Sigmoid colon (tissue), 6 donors: ENCODE measurements at regions not wholly inside any gene's neighbourhood (a gene's known extent, or its start where the extent isn't known, plus 50 kb on each side); places are given as distances from the start of the nearest gene placed in this dataset.

ENCODE experiments used
- DNase-seq: peaks from one replicate; pipeline ENCODE4 v3.0.0-alpha.2; 2019
- H3K27ac ChIP-seq, 4 donors: fragments of 200-600 bp; sonication (generic); one replicate each; pipeline ENCODE4 v1.5.1; 2016 to 2019; ENCODE audit warnings: mild to moderate bottlenecking in 1 of 4
- H3K27me3 ChIP-seq, 3 donors: fragments of 200-600 bp; sonication (generic); one replicate each; pipeline ENCODE4 v1.5.1; 2019; ENCODE audit warnings: mild to moderate bottlenecking in 1 of 3
- H3K36me3 ChIP-seq, 4 donors: fragments of 200-600 bp; sonication (generic); one replicate each; pipeline ENCODE4 v1.5.1; 2016 to 2019
- H3K4me1 ChIP-seq, 4 donors: fragments of 200-600 bp; sonication (generic); one replicate each; pipeline ENCODE4 v1.5.1; 2017 to 2019
- H3K4me3 ChIP-seq, 4 donors: fragments of 200-600 bp; sonication (generic); one replicate each; pipeline ENCODE4 v1.5.1; 2017 to 2019; ENCODE audit warnings: mild to moderate bottlenecking in 2 of 4, moderate library complexity in 1 of 4
- H3K9me3 ChIP-seq, 4 donors: fragments of 200-600 bp in 3 of 4; sonication (generic) in 3 of 4; one replicate each; pipeline versions ENCODE4 v1.5.1 to v1.6.1; 2013 to 2019
- EP300 ChIP-seq, 4 donors: sonication (generic); formaldehyde crosslinking; IDR thresholded peaks; one replicate each; pipeline ENCODE4 v1.6.1; 2017; ENCODE audit warnings: antibody characterized with exemption in 4 of 4
- POLR2A ChIP-seq, 2 donors: fragments of 450-650 bp; IDR thresholded peaks; one replicate each; pipeline ENCODE4 v1.6.1; 2016; ENCODE audit warnings: antibody characterized with exemption in 2 of 2, mild to moderate bottlenecking in 2 of 2, moderate library complexity in 2 of 2
- POLR2AphosphoS5 ChIP-seq, 4 donors: sonication (generic); formaldehyde crosslinking; IDR thresholded peaks; one replicate each; pipeline ENCODE4 v1.6.1; 2017; ENCODE audit warnings: antibody characterized with exemption in 4 of 4
- WGBS, 2 donors: extraction: QIAGEN DNeasy Blood & Tissue Kit; methylation state at CpG; one replicate each; pipeline ENCODE4 v1.1.7; 2013; 5-methylcytosine and 5-hydroxymethylcytosine counted together
- intact Hi-C: fragments of 100-400 bp; cut with DNase I; formaldehyde crosslinking; loops from one replicate; pipeline ENCODE4 v1.15.1; 2023
- TF ChIP-seq, protein P1 (sequence below), 4 experiments: fragments of 450-650 bp in 3 of 4; fragments of 200-600 bp in 1 of 4; IDR thresholded peaks; one replicate each; pipeline ENCODE4 v1.5.1; 2016 to 2019; ENCODE audit warnings: antibody characterized with exemption in 4 of 4, mild to moderate bottlenecking in 3 of 4, moderate library complexity in 2 of 4
- donor health status: healthy with polysubstance abuse.
- donor health status: healthy.

DNA sequence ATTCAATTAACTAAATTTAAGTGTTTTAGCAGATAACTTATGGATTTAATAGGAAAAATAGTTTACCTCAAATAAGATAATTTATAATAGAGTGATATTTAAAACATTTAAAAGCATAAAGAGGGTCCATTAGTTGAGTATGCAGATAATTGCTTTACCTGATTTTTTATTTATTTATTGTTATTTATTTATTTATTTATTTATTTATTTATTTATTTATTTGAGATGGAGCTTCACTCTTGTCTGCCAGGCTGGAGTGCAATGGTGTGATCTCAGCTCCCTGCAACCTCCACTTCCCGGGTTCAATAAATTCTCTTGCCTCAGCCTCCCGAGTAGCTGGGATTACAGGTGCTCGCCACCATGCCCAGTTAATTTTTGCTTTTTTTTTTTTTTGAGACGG, 982.9 kb downstream of the TFAP2A start:
- no peak for DNase-seq
- intact Hi-C loops = no loop called here
- WGBS, 2 donors = 93 to 96% methylated on average over 4 of the region's 4 CpGs

DNA sequence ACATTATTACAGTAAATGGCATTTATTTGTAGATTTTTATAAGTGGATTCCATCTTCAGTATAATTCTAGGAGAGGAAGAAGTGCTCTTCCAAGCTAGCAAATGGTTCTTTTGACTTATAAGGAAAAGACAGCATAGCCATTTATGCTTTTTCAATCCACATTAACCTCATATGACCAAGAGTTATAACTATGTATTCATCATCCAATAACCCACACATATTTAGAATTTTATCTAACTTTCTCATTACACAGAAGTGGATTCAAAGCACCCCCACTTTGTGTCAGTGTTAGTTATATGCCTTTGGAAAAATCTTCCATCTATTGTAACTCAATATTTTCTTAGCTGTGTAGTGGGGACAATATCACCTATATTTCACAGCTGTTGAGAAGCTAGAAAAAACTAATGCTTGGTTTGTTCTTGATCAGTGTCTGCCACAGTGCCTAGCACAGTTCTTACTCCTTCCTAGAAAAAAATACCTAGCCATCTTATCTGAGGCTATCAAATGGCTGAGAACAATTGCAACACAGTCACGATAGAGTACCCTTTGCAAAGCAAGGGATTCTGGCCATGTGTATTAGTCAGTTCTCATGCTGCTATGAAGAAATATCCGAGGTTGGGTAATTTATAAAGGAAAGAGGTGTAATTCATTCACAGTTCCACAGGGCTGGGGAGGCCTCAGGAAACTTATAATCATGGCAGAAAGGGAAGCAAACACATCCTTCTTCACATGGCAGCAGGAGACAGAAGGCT, 986.3 kb downstream of the TFAP2A start:
- H3K4me3 ChIP-seq = no peak overlapping the region

More for the DNA sequence above, 982.9 kb downstream of the TFAP2A start:
- Histone ChIP-seq H3K27ac (no peak overlapping the region), H3K4me3 (no peak overlapping the region), H3K36me3 (no peaks in the 10 kb centered on the region), H3K4me1 (no peaks in the 10 kb centered on the region), H3K27me3 (no peaks in the 10 kb centered on the region), H3K9me3 (peaks cover 0 to 3% (median 0%) of the 10 kb centered on the region in 4 donors)
- TF ChIP-seq, protein P1, sequence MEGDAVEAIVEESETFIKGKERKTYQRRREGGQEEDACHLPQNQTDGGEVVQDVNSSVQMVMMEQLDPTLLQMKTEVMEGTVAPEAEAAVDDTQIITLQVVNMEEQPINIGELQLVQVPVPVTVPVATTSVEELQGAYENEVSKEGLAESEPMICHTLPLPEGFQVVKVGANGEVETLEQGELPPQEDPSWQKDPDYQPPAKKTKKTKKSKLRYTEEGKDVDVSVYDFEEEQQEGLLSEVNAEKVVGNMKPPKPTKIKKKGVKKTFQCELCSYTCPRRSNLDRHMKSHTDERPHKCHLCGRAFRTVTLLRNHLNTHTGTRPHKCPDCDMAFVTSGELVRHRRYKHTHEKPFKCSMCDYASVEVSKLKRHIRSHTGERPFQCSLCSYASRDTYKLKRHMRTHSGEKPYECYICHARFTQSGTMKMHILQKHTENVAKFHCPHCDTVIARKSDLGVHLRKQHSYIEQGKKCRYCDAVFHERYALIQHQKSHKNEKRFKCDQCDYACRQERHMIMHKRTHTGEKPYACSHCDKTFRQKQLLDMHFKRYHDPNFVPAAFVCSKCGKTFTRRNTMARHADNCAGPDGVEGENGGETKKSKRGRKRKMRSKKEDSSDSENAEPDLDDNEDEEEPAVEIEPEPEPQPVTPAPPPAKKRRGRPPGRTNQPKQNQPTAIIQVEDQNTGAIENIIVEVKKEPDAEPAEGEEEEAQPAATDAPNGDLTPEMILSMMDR (IDR thresholded peaks at IDR 0.05) = no peak
- no peak for TF ChIP-seq POLR2A (IDR thresholded peaks at IDR 0.05)

DNA sequence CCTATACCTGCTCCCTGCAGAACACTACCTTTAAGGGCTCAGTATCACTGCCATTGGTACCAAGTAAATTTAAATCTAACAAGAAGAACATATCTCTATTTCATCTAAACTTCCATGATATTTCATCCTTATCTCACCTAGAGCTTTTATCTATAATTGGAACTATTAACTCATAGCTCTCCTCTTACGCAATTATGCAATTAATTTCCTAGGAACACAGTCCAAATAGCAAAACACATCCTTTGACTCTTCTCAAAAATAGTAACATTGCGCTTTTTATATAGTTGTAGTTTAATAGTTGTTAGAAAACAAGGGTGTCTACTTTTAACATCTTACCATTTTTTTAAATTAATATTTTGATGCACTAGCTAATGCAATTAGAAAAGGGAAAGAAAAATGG, 986.8 kb upstream of the SLC35B3 start:
- Histone ChIP-seq H3K4me1 (no peaks in the 10 kb centered on the region), H3K9me3 (no peaks in the 10 kb centered on the region), H3K27me3 (no peaks in the 10 kb centered on the region), H3K36me3 (no peaks in the 10 kb centered on the region), H3K27ac (no peak overlapping the region), H3K4me3 (no peak overlapping the region)
- no peak for DNase-seq
- TF ChIP-seq EP300 (IDR thresholded peaks at IDR 0.05) (no peak), POLR2A (IDR thresholded peaks at IDR 0.05) (no peak), POLR2AphosphoS5 (IDR thresholded peaks at IDR 0.05) (no peak)
- TF ChIP-seq, protein P1 (IDR thresholded peaks at IDR 0.05) = no peak
- WGBS, 2 donors = 93 to 94% methylated on average over 2 of the region's 2 CpGs
- intact Hi-C loops = no loop called here

More for the DNA sequence above, 986.3 kb downstream of the TFAP2A start:
- intact Hi-C loops = no loop called here
- H3K27me3 ChIP-seq = no peaks in the 10 kb centered on the region
- no peaks in the 10 kb centered on the region for H3K4me1 ChIP-seq
- H3K27ac ChIP-seq = no peak overlapping the region
- 61 to 79% methylated on average over 2 of the region's 2 CpGs for WGBS, 2 donors
- peaks cover 0 to 3% (median 0%) of the 10 kb centered on the region in 4 donors for H3K9me3 ChIP-seq
- no peaks in the 10 kb centered on the region for H3K36me3 ChIP-seq
- TF ChIP-seq POLR2AphosphoS5 (IDR thresholded peaks at IDR 0.05) = no peak
- DNase-seq = no peak

DNA sequence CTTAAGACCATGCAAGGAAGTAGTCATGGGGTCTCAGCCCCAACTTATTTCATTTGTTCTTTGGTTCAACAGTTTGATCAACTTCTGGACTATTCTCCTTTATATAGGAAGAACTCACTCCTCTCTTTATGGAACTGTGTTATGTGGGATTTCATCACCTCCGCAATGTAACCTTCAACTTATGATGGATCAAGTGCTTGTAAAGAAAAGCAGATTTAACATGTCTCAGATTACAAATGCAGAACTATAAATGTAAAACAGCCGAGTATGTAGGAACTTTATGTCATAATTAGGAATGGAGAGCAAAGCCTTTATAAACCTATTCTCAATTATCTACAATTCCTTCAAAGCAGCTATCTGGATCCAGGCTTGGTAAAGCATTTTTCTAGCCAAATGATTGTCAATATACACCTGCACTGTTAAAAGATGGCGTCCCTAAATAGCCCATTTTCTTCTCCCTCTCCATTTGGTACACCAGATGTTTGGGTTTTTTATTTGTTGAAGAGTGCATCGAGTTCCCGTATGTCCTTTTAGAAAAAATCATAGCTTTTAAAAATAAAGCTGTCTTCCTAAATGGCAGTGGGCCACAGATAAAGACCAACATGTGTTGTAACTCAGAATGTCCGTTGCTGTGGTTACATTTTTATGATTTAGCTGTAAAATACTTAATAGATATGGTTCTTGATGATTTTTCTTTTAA, 985.1 kb upstream of the SLC35B3 start:
- H3K27me3 ChIP-seq = no peaks in the 10 kb centered on the region
- no peaks in the 10 kb centered on the region for H3K4me1 ChIP-seq
- DNase-seq = no peak
- TF ChIP-seq, protein P1 (IDR thresholded peaks at IDR 0.05) = no peak
- TF ChIP-seq POLR2AphosphoS5 (IDR thresholded peaks at IDR 0.05) (no peak), EP300 (IDR thresholded peaks at IDR 0.05) (no peak), POLR2A (IDR thresholded peaks at IDR 0.05) (no peak)
- H3K4me3 ChIP-seq = no peak overlapping the region
- H3K27ac ChIP-seq = no peak overlapping the region
- intact Hi-C loops = no loop called here
- no peaks in the 10 kb centered on the region for H3K9me3 ChIP-seq
- WGBS, 2 donors = 67 to 76% methylated on average over 6 of the region's 6 CpGs
- no peaks in the 10 kb centered on the region for H3K36me3 ChIP-seq

DNA sequence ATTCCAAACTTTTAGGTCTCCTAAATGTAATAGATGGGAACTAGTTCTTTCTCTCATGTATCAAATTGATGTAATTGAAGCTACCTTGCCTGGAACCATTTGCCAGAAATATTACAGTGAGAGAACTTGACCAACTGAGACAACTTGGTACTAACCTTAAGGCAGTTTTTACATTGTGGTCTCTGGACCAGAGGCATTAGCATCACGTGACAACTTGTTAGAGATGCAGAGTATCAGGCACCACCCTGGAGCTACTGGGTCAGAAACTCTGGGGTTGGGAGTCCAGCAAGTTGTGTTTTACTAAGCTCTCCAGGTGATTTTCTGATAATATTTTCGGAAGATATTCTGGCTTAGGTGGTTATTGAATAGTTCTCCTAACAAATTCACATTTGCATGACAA, 982.1 kb upstream of the SLC35B3 start:
- H3K9me3 ChIP-seq = no peaks in the 10 kb centered on the region
- no peaks in the 10 kb centered on the region for H3K36me3 ChIP-seq
- intact Hi-C loops = no loop called here
- H3K4me1 ChIP-seq = no peaks in the 10 kb centered on the region
- DNase-seq = no peak
- TF ChIP-seq POLR2A (IDR thresholded peaks at IDR 0.05) (no peak), POLR2AphosphoS5 (IDR thresholded peaks at IDR 0.05) (no peak)
- TF ChIP-seq, protein P1 (IDR thresholded peaks at IDR 0.05) = no peak
- no peak overlapping the region for H3K27ac ChIP-seq
- H3K27me3 ChIP-seq = no peaks in the 10 kb centered on the region
- H3K4me3 ChIP-seq = no peak overlapping the region
- WGBS, 2 donors = 45 to 77% methylated on average over 2 of the region's 2 CpGs
